Iris pigment epithelial cell (primary cell): ENCODE measurements at regions not wholly inside any gene's neighbourhood (a gene's known extent, or its start where the extent isn't known, plus 50 kb on each side); places are given as distances from the start of the nearest gene placed in this dataset.
A peak's percentile ranks its signal among the peaks of the same experiment; 100 is the strongest.
"Not testable (repeated sequence)": the region's sequence is repeated elsewhere in the genome, so short reads cannot be mapped to it uniquely, and the experiment has no call there.

ENCODE experiments used
- DNase-seq: peaks from one replicate; pipeline ENCODE4 v3.0.0-alpha.2; 2011; ENCODE audit warnings: low read depth

- peak; percentile 50 for DNase-seq
Observed at GRCh38 chr13:76349700-76350099, 536.5 kb downstream of the KCTD12 start.

DNA sequence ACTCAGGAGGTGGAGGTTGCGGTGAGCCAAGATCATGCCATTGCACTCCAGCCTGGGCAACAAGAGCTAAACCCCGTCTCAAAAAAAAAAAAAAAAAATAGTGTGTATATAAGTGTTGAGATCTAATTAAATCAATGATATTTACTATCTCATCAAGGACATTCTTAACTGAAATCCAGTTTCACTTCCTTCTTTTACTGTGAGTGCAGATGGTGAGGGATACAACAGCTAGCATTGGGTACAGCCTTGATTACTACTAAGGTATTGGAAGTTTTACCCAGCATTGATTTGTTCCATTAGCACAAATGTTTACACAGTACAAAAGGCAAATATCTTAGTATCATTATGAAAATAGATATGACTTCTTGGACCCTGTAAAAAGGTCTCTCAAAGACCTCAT lies 546.6 kb downstream of the KCTD12 start:
- no peak for DNase-seq

DNA sequence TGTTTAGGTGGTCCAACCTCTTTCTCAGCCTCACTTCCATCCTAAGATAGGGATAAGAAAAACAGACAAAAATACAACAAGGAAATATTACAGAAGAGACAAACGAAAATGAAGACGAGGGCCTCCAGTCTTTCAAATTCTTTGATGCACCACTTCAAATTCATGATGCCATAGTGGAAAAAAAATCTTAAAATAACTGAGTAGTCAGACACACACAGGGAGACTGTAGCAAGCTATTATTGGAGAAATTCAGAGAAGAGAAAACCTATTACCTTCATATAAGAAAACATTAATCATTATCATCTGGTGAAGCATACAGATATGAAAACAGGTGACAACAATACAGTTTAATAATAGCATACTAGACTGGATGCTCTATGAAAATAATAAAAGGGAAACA lies 548.2 kb downstream of the KCTD12 start:
- DNase-seq = no peak

GRCh38 chr13:76336889-76337844 lies 549.0 kb downstream of the KCTD12 start:
- peak; percentile 17 for DNase-seq

DNA sequence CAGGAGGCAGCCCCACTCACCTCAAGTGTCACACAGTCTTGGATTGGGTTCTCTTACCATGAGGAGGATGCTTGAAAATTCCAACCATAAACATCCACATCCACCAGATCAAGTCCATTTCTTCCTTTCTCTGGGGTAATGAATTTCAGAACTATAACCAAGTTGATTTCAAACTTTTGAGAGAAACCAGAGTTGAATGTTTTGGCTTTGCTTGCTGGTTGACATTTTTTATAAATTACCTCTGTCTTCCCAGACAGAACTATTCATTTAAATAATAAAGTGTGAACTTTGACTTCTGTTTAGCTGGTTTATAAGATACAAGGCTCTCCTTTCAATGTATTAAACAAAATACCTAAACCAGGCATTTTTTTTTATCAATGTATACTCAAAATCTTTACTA lies 550.7 kb downstream of the KCTD12 start:
- no peak for DNase-seq

DNA sequence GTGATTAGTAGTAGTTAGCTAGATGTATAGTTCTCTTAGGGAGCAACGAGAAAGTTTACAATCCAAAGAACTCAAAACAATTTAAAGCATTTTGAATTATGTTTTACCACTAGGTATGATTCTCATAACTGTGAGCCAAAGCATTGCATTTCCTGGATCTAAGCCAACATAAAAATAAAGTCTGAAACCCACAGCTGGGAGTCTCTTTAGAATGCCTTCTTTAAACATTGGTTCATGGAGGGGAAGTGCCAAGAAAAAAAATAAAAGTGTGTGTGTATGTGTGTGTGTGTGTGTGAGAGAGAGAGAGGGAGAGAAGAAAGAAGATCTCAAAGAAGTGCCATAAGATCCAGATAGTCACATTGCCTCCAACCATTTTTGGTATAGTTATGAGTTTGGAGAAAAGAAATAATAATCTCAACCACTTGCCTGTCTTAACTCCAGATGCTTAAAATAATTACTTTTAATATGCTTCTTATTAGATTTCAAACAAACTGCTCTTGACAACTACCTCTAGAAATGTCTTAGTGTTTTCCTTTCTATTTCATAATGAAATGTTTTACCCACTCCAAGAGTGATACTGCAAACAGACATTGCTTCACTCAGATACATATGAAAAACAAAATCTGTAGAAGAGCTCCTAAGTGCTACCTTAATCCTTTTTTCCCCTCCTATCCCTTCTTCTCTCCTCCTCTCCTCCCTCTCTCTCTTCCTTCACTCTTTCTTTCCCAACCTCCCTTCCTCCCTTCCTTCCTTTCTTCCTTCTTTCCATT lies 554.1 kb downstream of the KCTD12 start:
- DNase-seq = peak; percentile 86

DNA sequence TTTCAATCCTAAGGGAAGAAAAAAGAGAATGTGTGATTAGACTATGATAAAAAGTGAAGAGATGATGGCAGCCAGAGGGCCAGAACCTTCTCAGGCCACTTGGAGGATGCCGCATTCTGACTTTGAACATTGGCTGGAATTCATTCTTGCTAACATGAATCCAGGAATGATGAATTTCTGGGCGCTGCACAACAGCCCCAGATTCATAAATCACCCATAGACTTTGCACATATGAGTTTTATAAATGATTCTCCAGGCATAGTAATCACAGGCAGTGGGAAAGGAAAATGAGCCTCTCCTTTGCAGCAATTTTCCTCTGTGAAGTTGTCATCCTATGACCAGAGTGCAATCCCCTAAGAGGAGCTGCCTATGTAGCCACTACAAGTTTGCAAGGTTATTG lies 555.4 kb downstream of the KCTD12 start:
- no peak for DNase-seq

- no peak for DNase-seq
Observed at GRCh38 chr13:76329866-76330580, 556.2 kb downstream of the KCTD12 start.

- no peak for DNase-seq
Observed at GRCh38 chr13:76329004-76329403, 557.2 kb downstream of the KCTD12 start.

DNA sequence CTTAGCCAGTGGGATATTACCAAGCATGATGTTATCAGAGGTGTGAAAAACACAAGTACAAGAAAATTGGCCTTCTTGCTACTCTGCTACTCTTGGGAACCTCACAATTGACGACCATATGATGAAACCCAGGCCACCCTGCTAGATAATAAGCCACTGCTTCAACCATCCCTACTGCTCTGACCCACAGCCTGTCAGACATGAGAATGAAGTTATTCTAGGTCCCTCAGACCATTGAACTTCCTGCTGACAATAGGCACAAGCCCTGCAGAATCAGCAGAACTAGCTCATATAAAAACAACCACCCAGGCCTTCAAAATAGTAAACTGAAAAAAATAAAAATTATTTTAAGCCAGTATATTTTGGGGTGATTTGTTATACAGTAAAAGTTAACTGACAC lies 559.9 kb downstream of the KCTD12 start:
- DNase-seq = no peak

DNA sequence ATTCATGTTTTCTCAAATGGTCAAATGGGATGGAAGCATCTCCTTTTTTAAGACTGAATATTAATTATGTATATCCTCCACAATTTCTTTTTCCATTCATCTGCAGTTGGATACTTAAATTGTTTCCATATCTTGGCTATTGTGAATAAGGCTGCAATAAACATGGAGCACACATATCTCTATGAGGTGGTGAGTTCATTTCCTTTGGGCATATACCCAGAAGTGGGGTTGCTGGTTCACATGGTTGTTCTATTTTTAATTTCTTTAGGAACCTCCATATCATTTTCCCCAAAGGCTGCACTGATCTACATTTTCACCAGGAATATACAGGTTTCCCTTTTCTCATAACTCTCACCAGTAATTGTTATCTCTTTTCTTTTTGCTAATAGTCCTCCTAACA lies 566.3 kb downstream of the KCTD12 start:
- no peak for DNase-seq

DNA sequence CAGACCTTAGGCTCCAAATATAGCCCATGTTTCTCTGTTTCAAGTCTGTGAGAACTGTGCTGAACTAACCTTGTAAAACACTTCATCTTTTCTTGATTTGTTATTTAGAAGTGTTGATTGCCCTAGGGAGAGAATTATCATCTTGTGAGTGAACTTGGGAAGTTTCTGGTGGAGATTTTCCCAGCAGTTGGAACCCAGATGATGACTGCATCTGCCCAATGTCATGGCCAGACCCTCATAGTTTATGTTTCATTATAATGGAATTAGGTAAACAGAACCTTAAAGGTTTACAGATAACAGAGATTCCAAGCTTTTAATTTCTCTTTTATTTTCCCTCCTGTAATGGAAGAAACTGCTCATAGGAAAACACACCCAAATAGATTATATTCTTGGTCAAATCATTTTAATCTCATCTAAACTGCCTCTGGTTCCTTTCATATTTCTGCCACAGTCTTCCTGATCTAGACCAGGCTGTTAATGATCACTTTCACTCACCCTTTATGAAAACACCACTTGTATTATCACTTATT lies 569.1 kb downstream of the KCTD12 start:
- DNase-seq = no peak

DNA sequence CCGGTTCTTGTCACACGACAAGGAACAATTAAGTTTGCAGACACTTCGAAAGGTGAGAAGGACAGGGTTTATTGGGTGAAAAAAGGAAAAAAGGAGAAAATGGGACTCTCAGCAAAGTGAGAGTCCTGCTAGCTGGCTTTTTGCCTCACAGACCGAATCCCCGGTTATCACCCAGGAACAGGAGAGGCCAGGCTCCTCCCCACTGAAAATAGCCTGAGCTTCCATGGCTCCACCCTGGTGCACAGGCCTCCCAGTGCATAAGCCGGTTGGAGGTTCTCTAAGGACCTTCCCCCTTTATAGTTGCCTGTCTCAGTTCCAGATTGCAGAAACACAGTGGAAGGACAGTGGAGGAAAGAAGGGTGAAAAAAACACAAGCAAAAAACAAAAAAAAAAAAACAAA lies 571.7 kb downstream of the KCTD12 start:
- no peak for DNase-seq

- DNase-seq = peak; percentile 67
Observed at GRCh38 chr13:76307142-76307541, 579.1 kb downstream of the KCTD12 start.

DNA sequence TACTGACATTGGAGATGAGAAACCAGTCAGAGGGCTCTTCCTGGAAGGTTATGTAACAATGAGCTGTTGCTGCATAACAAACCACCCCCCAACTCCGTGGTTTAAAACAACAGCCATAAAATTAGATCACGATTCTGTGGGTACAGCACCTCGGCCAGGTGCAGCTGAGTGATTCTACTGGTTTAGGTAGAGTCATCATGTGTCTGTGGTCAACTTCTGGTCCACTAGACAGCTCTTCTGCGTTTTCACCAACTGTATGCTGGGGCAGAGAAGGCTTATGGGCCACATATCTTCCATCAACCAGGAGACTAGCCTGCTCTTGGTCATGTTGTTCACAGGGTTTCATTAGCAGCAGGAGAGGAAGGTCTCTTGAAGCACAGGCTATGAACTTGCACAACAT lies 585.5 kb downstream of the KCTD12 start:
- DNase-seq = no peak

DNA sequence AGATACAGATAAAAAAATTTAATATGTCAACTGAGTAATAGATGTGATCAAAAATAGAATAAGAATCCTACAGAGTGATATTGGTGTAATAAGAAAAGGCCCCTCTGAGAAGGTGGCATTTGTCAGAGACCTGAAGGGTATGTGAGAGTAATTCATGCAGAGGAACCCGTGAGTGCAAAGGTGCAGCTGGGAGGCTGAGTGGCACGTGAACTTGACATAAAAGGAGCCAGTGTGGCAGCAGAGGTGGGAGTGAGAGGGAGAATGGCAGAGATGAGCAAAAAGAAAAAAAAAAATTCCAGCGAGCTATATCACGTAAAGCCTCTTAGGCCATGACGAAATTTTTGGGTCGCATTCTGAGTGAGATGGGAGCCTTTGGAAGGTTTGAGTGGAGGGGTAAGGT lies 588.9 kb downstream of the KCTD12 start:
- no peak for DNase-seq

GRCh38 chr13:76296751-76297150 lies 589.5 kb downstream of the KCTD12 start:
- no peak for DNase-seq

- DNase-seq = not testable (repeated sequence)
Observed at GRCh38 chr13:76295020-76295419, 591.2 kb downstream of the KCTD12 start.

GRCh38 chr13:76293751-76294150 lies 592.5 kb downstream of the KCTD12 start:
- peak; percentile 28 for DNase-seq

- DNase-seq = peak; percentile 89
Observed at GRCh38 chr13:76293346-76293745, 592.9 kb downstream of the KCTD12 start.

- DNase-seq = peak; percentile 76
Observed at GRCh38 chr13:76292726-76293125, 593.5 kb downstream of the KCTD12 start.

DNA sequence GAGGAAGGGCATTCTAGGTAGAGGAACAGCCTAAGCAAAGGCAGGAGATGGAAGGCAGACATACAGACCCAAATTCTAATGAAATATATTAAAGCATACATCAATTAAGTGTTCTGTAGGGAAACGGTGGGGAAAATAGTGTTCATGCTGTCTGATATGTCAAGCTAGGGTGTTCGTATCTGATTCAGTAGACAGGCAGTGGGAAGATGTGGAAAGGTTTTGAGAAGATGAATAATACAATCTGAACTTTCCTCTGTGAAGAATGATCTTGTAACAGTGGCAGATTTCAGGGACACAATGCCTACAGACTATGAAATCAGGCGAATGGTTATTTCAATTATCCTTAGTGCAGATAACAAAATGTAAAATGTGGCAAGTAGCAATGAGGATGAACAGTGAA lies 594.2 kb downstream of the KCTD12 start:
- no peak for DNase-seq
